Peyer's patch (tissue), 4 donors: ENCODE measurements at regions not wholly inside any gene's neighbourhood (a gene's known extent, or its start where the extent isn't known, plus 50 kb on each side); places are given as distances from the start of the nearest gene placed in this dataset.

Experiments
- DNase-seq, 3 donors: peaks; one replicate each; pipeline ENCODE4 v3.0.0-alpha.2; 2017 to 2019
- H3K27ac ChIP-seq, 4 donors: fragments of 200-600 bp; sonication (generic); one replicate each; pipeline ENCODE4 v1.5.1; 2016 to 2019
- H3K27me3 ChIP-seq, 2 donors: fragments of 200-600 bp; sonication (generic); one replicate each; pipeline ENCODE4 v1.5.1; 2019
- H3K36me3 ChIP-seq, 3 donors: fragments of 200-600 bp; sonication (generic); one replicate each; pipeline ENCODE4 v1.5.1; 2016 to 2019
- H3K4me1 ChIP-seq, 4 donors: fragments of 200-600 bp; sonication (generic); one replicate each; pipeline ENCODE4 v1.5.1; 2016 to 2019
- H3K4me3 ChIP-seq, 4 donors: fragments of 200-600 bp; sonication (generic); 1 replicate in 3 of 4; 2 replicates in 1 of 4; pipeline ENCODE4 v1.5.1; 2016 to 2019; ENCODE audit warnings: mild to moderate bottlenecking in 1 of 4
- H3K9me3 ChIP-seq, 4 donors: fragments of 200-600 bp; sonication (generic); one replicate each; pipeline ENCODE4 v1.5.1; 2016 to 2019; ENCODE audit warnings: mild to moderate bottlenecking in 1 of 4
- POLR2A ChIP-seq, 2 donors: fragments of 450-650 bp; IDR thresholded peaks; one replicate each; pipeline ENCODE4 v1.5.1; 2017; ENCODE audit warnings: antibody characterized with exemption in 2 of 2, mild to moderate bottlenecking in 2 of 2, moderate library complexity in 2 of 2
- TF ChIP-seq, protein P1 (sequence below), 6 experiments: fragments of 450-650 bp in 4 of 6; fragments of 200-600 bp in 2 of 6; sonication (generic) in 1 of 6; IDR thresholded peaks; one replicate each; pipeline ENCODE4 v1.5.1; 2017 to 2019; ENCODE audit warnings: antibody characterized with exemption in 6 of 6, mild to moderate bottlenecking in 3 of 6, moderate library complexity in 1 of 6

DNA sequence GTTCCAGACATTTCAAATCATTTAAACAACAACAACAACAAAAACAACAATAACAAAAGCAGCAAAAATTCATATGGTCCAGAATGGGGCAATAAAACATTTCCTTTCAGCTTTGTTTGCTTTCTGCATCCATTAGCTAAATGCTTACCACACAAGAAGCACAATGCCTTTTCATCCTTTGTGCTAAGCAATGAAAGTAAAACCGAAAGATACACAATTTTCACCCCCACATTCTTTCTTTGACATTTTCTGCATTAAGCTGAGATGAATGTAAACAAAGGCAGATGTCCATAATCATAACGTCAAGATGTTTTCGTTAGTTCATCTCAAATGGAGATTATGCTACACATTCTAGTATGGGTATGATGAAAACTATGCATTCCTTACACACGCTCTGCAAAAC, 568.5 kb downstream of the SLITRK6 start:
- H3K4me3 ChIP-seq = no peak overlapping the region
- no peak overlapping the region for H3K27ac ChIP-seq
- no peak for TF ChIP-seq POLR2A (IDR thresholded peaks at IDR 0.05)
- TF ChIP-seq, protein P1, sequence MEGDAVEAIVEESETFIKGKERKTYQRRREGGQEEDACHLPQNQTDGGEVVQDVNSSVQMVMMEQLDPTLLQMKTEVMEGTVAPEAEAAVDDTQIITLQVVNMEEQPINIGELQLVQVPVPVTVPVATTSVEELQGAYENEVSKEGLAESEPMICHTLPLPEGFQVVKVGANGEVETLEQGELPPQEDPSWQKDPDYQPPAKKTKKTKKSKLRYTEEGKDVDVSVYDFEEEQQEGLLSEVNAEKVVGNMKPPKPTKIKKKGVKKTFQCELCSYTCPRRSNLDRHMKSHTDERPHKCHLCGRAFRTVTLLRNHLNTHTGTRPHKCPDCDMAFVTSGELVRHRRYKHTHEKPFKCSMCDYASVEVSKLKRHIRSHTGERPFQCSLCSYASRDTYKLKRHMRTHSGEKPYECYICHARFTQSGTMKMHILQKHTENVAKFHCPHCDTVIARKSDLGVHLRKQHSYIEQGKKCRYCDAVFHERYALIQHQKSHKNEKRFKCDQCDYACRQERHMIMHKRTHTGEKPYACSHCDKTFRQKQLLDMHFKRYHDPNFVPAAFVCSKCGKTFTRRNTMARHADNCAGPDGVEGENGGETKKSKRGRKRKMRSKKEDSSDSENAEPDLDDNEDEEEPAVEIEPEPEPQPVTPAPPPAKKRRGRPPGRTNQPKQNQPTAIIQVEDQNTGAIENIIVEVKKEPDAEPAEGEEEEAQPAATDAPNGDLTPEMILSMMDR (IDR thresholded peaks at IDR 0.05) = no peak
- no peaks in the 10 kb centered on the region for H3K36me3 ChIP-seq
- no peaks in the 10 kb centered on the region for H3K27me3 ChIP-seq
- no peak for DNase-seq
- H3K4me1 ChIP-seq = no peaks in the 10 kb centered on the region
- H3K9me3 ChIP-seq = no peaks in the 10 kb centered on the region

DNA sequence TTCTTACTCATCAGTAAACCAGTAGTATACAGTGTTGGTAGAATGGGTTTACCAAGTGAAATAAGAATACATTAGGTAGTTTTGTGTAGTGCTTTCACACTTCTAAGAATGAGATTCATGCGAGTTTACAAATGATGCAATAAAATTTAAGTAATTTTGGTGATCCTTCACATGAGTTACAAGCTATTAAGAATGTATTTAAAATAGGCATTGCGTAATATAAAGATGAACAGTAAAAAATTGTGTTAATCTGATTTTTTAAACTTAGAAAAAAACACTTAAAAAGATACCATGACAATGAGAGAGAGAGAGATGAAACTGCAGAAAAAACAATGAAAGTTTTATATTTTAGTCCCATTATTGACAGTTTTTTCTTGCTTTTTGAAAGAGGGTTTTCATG, 570.5 kb downstream of the SLITRK6 start:
- H3K27ac ChIP-seq = no peak overlapping the region
- H3K4me1 ChIP-seq = no peaks in the 10 kb centered on the region
- no peaks in the 10 kb centered on the region for H3K9me3 ChIP-seq
- no peak for DNase-seq
- TF ChIP-seq POLR2A (IDR thresholded peaks at IDR 0.05) = no peak
- TF ChIP-seq, protein P1 (IDR thresholded peaks at IDR 0.05) = no peak
- no peaks in the 10 kb centered on the region for H3K36me3 ChIP-seq
- H3K27me3 ChIP-seq = no peaks in the 10 kb centered on the region
- no peak overlapping the region for H3K4me3 ChIP-seq

DNA sequence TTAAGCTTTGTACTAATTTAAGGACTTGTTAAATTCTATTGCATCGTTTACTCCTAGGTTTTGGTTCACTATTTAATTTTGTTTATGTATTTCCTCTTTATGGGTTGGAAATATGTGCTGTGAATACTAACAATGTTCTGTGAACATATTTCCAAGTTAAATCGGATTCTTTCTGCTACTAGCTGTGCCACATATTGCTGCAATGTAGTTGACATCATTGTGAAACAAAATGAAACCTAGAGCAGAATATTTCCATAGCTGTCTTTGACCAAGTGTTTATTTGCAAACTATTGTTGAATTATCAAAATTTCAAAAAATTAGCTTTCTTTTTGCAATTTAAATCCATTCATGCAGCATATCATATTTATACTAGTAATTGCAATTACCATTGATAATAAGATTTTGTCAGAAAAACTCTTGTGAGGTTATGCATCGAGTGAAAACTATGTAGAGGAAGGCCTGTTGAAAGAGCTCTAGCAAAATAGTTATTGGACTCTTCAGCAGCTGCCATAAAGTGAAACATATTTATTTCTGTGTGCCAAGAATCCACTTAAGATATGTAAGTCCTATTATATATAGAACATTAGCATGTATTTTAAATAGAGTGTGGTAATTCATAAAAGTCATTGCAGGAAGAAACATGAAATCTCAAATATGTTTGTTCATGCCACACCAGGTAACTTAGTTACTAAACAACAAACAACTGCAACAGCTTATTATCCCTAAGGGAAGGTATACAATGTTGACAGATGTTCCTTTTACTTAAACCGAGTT, 575.1 kb downstream of the SLITRK6 start:
- DNase-seq = no peak
- no peaks in the 10 kb centered on the region for H3K36me3 ChIP-seq
- no peak overlapping the region for H3K4me3 ChIP-seq
- H3K27me3 ChIP-seq = no peaks in the 10 kb centered on the region
- H3K4me1 ChIP-seq = no peaks in the 10 kb centered on the region
- TF ChIP-seq POLR2A (IDR thresholded peaks at IDR 0.05) = no peak
- TF ChIP-seq, protein P1 (IDR thresholded peaks at IDR 0.05) = no peak
- no peaks in the 10 kb centered on the region for H3K9me3 ChIP-seq
- no peak overlapping the region for H3K27ac ChIP-seq

DNA sequence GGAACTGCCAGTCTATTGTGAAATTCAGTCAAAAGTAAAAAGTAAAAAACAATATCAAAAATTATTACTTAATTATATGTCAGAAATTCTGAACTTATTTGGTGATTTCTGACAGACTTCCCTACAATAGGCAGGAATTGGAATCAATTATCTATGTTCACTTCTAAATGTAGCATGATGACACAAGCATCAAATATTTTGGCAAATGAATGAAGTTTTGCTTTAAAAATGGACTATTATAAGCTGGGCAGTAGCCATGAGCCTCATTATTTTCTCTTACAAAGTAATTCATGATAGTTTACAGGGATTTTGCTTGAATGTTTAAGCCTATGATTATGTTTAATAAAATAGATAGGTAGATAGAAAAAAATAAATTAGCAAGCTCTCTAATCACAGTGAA, 582.6 kb downstream of the SLITRK6 start:
- no peak for DNase-seq
- Histone ChIP-seq H3K9me3 (no peaks in the 10 kb centered on the region), H3K27ac (no peak overlapping the region), H3K4me3 (no peak overlapping the region), H3K36me3 (no peaks in the 10 kb centered on the region), H3K4me1 (no peaks in the 10 kb centered on the region), H3K27me3 (no peaks in the 10 kb centered on the region)
- TF ChIP-seq POLR2A (IDR thresholded peaks at IDR 0.05) = no peak
- TF ChIP-seq, protein P1 (IDR thresholded peaks at IDR 0.05) = no peak

DNA sequence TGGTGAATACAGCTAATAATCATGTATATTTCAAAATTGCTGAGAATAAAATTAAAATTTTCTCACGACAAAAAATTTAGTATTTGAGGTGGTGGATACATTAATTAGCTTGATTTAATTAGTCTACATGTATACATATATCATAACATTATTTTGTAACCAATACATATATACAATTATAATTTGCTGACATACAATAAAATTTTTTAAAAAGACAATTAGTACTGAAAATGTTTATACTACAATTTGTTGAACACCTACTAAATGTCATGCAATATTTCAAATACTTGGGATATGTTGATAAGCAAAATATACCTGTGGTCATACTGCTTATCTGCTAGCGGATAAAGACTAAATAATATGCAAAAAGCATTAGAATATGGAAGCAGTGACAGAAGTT, 586.5 kb downstream of the SLITRK6 start:
- no peak overlapping the region for H3K27ac ChIP-seq
- H3K27me3 ChIP-seq = no peaks in the 10 kb centered on the region
- no peaks in the 10 kb centered on the region for H3K9me3 ChIP-seq
- H3K36me3 ChIP-seq = no peaks in the 10 kb centered on the region
- H3K4me1 ChIP-seq = no peaks in the 10 kb centered on the region
- no peak overlapping the region for H3K4me3 ChIP-seq
- TF ChIP-seq, protein P1 (IDR thresholded peaks at IDR 0.05) = no peak
- no peak for TF ChIP-seq POLR2A (IDR thresholded peaks at IDR 0.05)
- no peak for DNase-seq
